ENCODE measurements at regions not wholly inside any gene's neighbourhood (a gene's known extent, or its start where the extent isn't known, plus 50 kb on each side); places are given as distances from the start of the nearest gene placed in this dataset.

DNA sequence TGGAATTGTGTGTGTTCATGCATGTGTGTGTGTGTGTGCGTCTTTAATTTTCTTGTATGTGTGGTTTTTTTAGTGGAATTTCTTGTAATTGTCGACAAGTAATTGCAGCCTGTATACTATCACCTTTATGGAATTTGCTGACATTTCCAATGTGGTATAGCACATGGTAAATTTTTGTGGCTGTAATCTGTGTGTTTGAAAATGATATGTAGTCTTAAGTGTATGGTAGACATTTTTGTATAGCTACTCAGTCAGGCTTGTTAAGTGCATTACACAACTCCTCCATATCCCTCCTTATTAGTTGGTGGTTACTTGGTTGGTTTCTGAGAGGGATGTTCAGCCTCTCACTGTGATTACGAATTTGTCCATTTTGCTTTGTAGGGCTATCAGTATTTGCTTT lies 384.5 kb upstream of the HSF2 start:
- no peak for TF ChIP-seq JUNB (CRISPR knock-in tag; IDR thresholded peaks at IDR 0.05; ENCODE audit: borderline replicate concordance)
- no peak for TF ChIP-seq RNF2 (conservative IDR thresholded peaks at IDR 0.05; ENCODE audit: low read depth)
- TF ChIP-seq ZMYM3 (CRISPR knock-in tag; IDR thresholded peaks at IDR 0.05): no peak
- TF ChIP-seq CC2D1A (CRISPR knock-in tag; IDR thresholded peaks at IDR 0.05): no peak
- TF ChIP-seq, protein P1, sequence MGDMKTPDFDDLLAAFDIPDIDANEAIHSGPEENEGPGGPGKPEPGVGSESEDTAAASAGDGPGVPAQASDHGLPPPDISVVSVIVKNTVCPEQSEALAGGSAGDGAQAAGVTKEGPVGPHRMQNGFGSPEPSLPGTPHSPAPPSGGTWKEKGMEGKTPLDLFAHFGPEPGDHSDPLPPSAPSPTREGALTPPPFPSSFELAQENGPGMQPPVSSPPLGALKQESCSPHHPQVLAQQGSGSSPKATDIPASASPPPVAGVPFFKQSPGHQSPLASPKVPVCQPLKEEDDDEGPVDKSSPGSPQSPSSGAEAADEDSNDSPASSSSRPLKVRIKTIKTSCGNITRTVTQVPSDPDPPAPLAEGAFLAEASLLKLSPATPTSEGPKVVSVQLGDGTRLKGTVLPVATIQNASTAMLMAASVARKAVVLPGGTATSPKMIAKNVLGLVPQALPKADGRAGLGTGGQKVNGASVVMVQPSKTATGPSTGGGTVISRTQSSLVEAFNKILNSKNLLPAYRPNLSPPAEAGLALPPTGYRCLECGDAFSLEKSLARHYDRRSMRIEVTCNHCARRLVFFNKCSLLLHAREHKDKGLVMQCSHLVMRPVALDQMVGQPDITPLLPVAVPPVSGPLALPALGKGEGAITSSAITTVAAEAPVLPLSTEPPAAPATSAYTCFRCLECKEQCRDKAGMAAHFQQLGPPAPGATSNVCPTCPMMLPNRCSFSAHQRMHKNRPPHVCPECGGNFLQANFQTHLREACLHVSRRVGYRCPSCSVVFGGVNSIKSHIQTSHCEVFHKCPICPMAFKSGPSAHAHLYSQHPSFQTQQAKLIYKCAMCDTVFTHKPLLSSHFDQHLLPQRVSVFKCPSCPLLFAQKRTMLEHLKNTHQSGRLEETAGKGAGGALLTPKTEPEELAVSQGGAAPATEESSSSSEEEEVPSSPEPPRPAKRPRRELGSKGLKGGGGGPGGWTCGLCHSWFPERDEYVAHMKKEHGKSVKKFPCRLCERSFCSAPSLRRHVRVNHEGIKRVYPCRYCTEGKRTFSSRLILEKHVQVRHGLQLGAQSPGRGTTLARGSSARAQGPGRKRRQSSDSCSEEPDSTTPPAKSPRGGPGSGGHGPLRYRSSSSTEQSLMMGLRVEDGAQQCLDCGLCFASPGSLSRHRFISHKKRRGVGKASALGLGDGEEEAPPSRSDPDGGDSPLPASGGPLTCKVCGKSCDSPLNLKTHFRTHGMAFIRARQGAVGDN (CRISPR knock-in tag; IDR thresholded peaks at IDR 0.05): no peak
- TF ChIP-seq TFE3 (CRISPR knock-in tag; IDR thresholded peaks at IDR 0.05): no peak
- no peak for TF ChIP-seq ZNF33A (CRISPR knock-in tag; IDR thresholded peaks at IDR 0.05; ENCODE audit: borderline replicate concordance)
- no peak for TF ChIP-seq UBTF (CRISPR knock-in tag; IDR thresholded peaks at IDR 0.05)
- no peak for TF ChIP-seq ELF3 (CRISPR knock-in tag; IDR thresholded peaks at IDR 0.05)
